ENCODE measurements at regions not wholly inside any gene's neighbourhood (a gene's known extent, or its start where the extent isn't known, plus 50 kb on each side); places are given as distances from the start of the nearest gene placed in this dataset.

DNA sequence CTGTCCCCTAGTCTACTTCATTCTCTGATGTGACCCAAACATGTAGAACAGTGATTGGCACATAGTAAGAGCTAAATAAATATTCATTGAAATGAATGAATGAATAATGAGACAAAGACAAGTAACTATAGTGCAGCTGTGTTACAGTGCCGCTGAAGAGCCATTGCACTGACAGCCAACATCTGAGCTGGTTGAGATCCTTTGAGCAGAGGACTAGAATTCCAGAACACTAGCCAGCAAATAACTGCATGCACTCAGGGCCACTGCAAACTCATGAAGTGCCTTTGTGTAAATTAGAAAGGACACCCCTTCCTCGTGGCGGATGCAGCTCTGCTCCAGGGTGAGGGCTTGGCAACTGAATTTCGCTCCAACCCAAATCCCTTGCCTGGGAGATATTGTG is 230.3 kb upstream of the CDYL start:
- Histone ChIP-seq H3K27ac (ENCODE audit: extremely low read depth, low read depth, low read length) (no peak overlapping the region), H3K9me1 (ENCODE audit: control insufficient read depth, insufficient read depth, low read length) (no peaks in the 10 kb centered on the region), H3K9ac (ENCODE audit: insufficient read depth in 1 of 2, low read depth in 2 of 2, low read length in 2 of 2) (no peak overlapping the region), H3K4me2 (ENCODE audit: insufficient read depth, low read length) (no peak overlapping the region), H3K4me1 (replicated peaks in 1 of 2; ENCODE audit: control insufficient read depth in 2 of 2, insufficient read depth in 2 of 2, low read length in 2 of 2) (peaks cover 0 to 7% of the 10 kb centered on the region in 2 experiments; a peak in 2 of 5 replicates), H3K27me3 (ENCODE audit: control insufficient read depth in 2 of 2, insufficient read depth in 2 of 2, low read length in 2 of 2) (peaks cover 6 to 26% of the 10 kb centered on the region in 2 experiments; a peak in 3 of 5 replicates), H2AFZ (ENCODE audit: low read depth, low read length) (no peak overlapping the region), H3K36me3 (ENCODE audit: control insufficient read depth, insufficient read depth, low read length) (no peaks in the 10 kb centered on the region), H3K4me3 (no peak overlapping the region), H4K20me1 (replicated peaks; ENCODE audit: control insufficient read depth, insufficient read depth, low read length) (no peaks in the 10 kb centered on the region), H3K79me2 (ENCODE audit: control insufficient read depth, insufficient read depth, low read length) (no peaks in the 10 kb centered on the region), H3K9me3 (replicated peaks; ENCODE audit: control insufficient read depth, insufficient read depth, low read depth, low read length) (no peaks in the 10 kb centered on the region)
- intact Hi-C loops (cut with micrococcal nuclease), result no loop called here
- no peak for TF ChIP-seq FUS (optimal IDR thresholded peaks at IDR 0.05; ENCODE audit: low read depth, low read length)
- TF ChIP-seq SRF (CRISPR knock-in tag; IDR thresholded peaks at IDR 0.05), result no peak
- no peak for TF ChIP-seq POU5F1 (IDR thresholded peaks at IDR 0.05; ENCODE audit: borderline replicate concordance, low read depth, low read length, partially characterized antibody)
- TF ChIP-seq, protein P1, sequence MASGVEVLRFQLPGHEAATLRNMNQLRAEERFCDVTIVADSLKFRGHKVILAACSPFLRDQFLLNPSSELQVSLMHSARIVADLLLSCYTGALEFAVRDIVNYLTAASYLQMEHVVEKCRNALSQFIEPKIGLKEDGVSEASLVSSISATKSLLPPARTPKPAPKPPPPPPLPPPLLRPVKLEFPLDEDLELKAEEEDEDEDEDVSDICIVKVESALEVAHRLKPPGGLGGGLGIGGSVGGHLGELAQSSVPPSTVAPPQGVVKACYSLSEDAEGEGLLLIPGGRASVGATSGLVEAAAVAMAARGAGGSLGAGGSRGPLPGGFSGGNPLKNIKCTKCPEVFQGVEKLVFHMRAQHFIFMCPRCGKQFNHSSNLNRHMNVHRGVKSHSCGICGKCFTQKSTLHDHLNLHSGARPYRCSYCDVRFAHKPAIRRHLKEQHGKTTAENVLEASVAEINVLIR (CRISPR knock-in tag; IDR thresholded peaks at IDR 0.05), result no peak
- TF ChIP-seq NCOA4 (IDR thresholded peaks at IDR 0.05; ENCODE audit: partially characterized antibody), result no peak
- TF ChIP-seq FOXA3 (CRISPR knock-in tag; conservative IDR thresholded peaks at IDR 0.05 in 1 of 2, IDR thresholded peaks at IDR 0.05 in 1 of 2), result no peak
- no peak for TF ChIP-seq CREBBP (IDR thresholded peaks at IDR 0.05; ENCODE audit: low read depth, low read length)
- TF ChIP-seq RBM39 (optimal IDR thresholded peaks at IDR 0.05; ENCODE audit: low read depth, low read length), result no peak
- no peak for TF ChIP-seq NFIX (CRISPR knock-in tag; IDR thresholded peaks at IDR 0.05; ENCODE audit: low read depth)
- TF ChIP-seq, protein P2, sequence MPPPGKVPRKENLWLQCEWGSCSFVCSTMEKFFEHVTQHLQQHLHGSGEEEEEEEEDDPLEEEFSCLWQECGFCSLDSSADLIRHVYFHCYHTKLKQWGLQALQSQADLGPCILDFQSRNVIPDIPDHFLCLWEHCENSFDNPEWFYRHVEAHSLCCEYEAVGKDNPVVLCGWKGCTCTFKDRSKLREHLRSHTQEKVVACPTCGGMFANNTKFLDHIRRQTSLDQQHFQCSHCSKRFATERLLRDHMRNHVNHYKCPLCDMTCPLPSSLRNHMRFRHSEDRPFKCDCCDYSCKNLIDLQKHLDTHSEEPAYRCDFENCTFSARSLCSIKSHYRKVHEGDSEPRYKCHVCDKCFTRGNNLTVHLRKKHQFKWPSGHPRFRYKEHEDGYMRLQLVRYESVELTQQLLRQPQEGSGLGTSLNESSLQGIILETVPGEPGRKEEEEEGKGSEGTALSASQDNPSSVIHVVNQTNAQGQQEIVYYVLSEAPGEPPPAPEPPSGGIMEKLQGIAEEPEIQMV (tag; conservative IDR thresholded peaks at IDR 0.05; ENCODE audit: low read depth), result no peak
- 0% methylated on average over 4 of the region's 4 CpGs for WGBS (ENCODE audit: insufficient coverage, low coverage, missing lambda C conversion rate)
- BruUV-seq (replicated peaks), result no TSS peak
- ATAC-seq, result no peak
- ChIA-PET POLR2A (no interaction called here), CTCF (ENCODE audit: low intra/inter-chr PET ratio) (no interaction called here)
- in situ Hi-C loops (cut with MboI), result no loop called here
- DNase-seq (ENCODE audit: extremely low read depth in 1 of 4, low spot score in 3 of 4), result no peak
- no peak for FAIRE-seq

All from K562 (cell line).